Stimulated activated naive CD8-positive, alpha-beta T cell treated with anti-CD3 and anti-CD28 coated beads, Interleukin-15, amount 100 ng/mL, for 72 hours (primary cell): ENCODE measurements at regions not wholly inside any gene's neighbourhood (a gene's known extent, or its start where the extent isn't known, plus 50 kb on each side); places are given as distances from the start of the nearest gene placed in this dataset.

Experiments
- ATAC-seq: fragments of 150-1000 bp; cut with Tn5 transposase; 2 replicates; pipeline ENCODE4 v1.10.0; 2021; ENCODE audit warnings: mild to moderate bottlenecking, moderate library complexity
- DNase-seq, 2 donors: peaks; one replicate each; pipeline ENCODE4 v3.0.0; 2021 to 2022
- H3K27ac Mint-ChIP-seq, 2 donors: one replicate each; pipeline ENCODE4 v1.8.0; 2022; ENCODE audit warnings: mild to moderate bottlenecking in 2 of 2, mixed read lengths in 2 of 2, moderate library complexity in 2 of 2
- H3K27me3 Mint-ChIP-seq: one replicate; pipeline ENCODE4 v1.8.0; 2022; ENCODE audit warnings: mixed read lengths
- H3K4me1 Mint-ChIP-seq: one replicate; pipeline ENCODE4 v1.8.0; 2022; ENCODE audit warnings: mild to moderate bottlenecking, mixed read lengths
- H3K4me3 Mint-ChIP-seq, 2 donors: one replicate each; pipeline ENCODE4 v1.8.0; 2022; ENCODE audit warnings: mild to moderate bottlenecking in 2 of 2, mixed read lengths in 2 of 2, moderate library complexity in 1 of 2
- H3K9me3 Mint-ChIP-seq, 2 donors: one replicate each; pipeline ENCODE4 v1.8.0; 2022; ENCODE audit warnings: mixed read lengths in 2 of 2

DNA sequence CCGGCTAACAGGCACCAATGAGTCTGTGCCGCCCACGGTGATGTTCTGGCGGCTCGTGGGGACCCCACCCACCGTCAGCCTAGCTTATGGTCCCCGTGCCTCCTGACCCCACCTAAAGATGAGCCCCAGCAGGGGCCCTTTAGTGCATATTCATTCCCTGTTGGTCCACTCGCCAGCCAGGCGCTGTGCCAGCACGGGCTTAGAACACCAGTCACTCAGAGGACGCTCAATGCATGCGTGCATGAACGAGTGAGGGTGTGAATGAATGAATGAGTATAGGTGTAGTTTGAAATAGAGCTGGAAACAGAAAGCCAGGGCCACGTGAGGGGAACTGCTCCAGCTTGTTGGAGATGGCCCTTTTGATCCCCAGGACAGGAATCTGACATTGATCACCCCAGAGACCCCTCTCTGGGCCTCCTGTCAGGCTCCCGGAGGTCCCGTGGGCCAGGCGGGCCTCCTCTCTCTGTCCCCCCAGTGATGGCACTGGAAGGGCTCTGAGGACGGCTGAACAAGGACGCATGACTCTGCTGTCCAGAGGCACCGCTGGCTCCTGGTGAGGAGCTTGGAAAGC is 193.9 kb upstream of the C14orf180 start:
- DNase-seq: no peak
- H3K27ac Mint-ChIP-seq: no peak overlapping the region

DNA sequence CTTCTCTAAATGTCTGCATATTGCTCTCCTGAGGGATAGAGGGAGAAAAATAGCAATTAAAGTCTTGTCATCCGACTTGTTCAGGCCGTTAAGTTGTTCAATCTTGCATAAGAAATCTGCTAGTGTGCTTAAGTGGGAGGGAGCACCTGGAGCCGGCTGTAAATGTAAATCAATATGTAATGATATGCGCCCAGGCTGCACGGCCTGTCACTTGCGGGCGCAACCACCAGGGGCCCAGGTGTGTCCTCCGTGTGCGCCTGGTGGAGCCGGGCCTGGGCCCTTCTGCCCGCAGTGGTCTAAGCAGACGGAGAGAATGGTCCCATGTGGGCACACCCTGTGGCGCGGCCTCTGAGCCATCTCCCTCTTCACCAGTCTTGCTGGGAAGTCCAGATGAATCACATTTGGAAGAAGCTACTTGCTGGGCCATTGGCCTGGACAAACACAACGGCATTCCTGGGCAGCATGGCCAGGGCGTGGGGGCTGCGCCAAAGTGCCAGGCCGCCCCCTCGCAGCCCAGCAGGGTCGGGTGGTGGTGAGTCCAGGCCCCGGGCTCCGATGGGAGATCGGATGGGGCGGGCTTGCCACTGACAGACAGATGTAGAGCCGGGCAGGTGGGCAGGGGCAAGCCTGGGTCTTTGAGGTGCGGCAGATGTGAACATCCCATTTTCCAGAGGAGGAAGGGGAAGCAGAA is 193.3 kb upstream of the C14orf180 start:
- peaks cover 35% of the 10 kb centered on the region for H3K4me1 Mint-ChIP-seq
- H3K27ac Mint-ChIP-seq: no peak overlapping the region
- no peak for ATAC-seq
- H3K4me3 Mint-ChIP-seq: no peak overlapping the region
- H3K9me3 Mint-ChIP-seq: peaks cover 5 to 7% of the 10 kb centered on the region in 2 donors
- DNase-seq: no peak
- no peaks in the 10 kb centered on the region for H3K27me3 Mint-ChIP-seq

More for the DNA sequence above, 193.9 kb upstream of the C14orf180 start:
- peaks cover 9 to 13% of the 10 kb centered on the region in 2 donors for H3K9me3 Mint-ChIP-seq
- ATAC-seq: no peak
- H3K4me3 Mint-ChIP-seq: no peak overlapping the region
- no peaks in the 10 kb centered on the region for H3K27me3 Mint-ChIP-seq
- H3K4me1 Mint-ChIP-seq: peaks cover 28% of the 10 kb centered on the region

DNA sequence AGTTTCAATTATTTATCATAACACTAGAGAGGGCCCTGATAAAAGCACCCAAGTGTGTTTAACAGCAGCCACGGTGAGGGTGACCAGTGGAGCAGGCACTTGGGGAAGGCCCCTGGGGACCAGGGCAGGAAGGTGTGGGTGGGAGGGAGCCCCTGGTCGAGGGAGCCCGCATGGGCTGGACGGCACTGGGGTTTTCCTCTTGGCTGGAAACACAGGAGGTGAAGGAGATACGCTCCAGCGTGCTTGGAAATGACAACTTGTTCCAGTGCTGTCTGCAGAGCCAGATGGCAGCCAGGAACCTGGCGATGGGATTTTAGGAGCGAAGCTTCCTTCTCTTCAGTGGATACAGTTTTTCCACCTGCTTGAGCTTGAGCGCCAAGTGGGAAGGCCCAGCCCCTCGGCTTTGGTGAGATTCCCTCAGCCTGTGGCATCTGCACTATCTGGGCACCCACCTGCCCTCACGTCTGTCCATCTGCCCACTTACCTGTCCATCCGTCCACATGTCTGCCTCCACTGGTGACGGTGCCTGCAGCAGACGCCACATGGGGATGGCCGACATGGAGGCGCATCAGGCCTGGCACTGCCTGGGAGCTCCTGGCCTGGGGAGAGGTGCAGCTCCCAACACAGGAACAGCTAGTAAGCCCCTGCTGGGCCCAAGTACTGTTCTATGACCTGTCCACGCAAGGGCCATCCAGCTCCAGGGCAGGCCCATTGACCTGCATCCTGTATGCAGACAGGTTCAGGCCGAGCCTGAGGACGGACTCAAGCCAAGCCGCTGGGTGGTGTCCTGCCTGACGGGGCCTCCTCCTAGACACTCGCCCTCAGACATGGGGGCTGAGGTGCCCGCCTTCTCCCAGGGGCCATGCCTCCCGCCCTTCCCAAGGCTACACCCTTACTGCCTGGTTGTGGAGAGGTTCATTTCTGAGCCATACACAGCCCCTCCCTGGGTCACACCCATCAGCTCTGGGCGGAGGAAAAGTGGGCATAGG is 192.2 kb upstream of the C14orf180 start:
- Mint-ChIP-seq H3K9me3 (no peaks in the 10 kb centered on the region), H3K27ac (peak overlapping the region; percentile 19 to 24), H3K27me3 (no peaks in the 10 kb centered on the region), H3K4me1 (peaks cover 45% of the 10 kb centered on the region), H3K4me3 (no peak overlapping the region)
- no peak for ATAC-seq
- no peak for DNase-seq

DNA sequence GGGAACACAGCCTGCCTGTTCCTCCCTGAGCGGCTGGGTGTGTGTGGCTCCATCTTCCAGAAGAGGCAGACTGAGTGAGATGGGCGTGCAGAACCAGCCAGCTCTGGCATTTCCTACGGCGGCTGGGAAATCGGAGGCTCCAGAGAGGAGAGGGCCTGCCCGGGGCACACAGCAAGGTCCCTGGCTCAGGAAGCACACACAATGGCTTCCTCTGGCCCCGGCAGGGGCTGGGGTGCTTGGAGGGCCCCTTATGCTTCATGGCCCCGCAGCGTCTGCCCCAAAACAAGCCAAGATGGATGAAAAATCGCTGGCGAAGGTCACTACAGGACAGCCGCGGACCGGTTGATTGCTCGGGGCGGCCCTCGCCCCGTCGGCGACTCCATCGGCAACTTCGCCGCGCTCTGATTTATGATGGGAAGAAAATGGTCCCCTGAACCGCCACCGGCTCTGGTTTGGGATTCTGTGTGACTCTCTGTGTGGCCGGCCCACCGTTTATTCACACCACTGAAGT is 191.5 kb upstream of the C14orf180 start:
- ATAC-seq: no peak
- peak overlapping the region; percentile 19 to 24 for H3K27ac Mint-ChIP-seq
- peaks cover 52% of the 10 kb centered on the region for H3K4me1 Mint-ChIP-seq
- no peaks in the 10 kb centered on the region for H3K27me3 Mint-ChIP-seq
- no peaks in the 10 kb centered on the region for H3K9me3 Mint-ChIP-seq
- DNase-seq: no peak
- no peak overlapping the region for H3K4me3 Mint-ChIP-seq

DNA sequence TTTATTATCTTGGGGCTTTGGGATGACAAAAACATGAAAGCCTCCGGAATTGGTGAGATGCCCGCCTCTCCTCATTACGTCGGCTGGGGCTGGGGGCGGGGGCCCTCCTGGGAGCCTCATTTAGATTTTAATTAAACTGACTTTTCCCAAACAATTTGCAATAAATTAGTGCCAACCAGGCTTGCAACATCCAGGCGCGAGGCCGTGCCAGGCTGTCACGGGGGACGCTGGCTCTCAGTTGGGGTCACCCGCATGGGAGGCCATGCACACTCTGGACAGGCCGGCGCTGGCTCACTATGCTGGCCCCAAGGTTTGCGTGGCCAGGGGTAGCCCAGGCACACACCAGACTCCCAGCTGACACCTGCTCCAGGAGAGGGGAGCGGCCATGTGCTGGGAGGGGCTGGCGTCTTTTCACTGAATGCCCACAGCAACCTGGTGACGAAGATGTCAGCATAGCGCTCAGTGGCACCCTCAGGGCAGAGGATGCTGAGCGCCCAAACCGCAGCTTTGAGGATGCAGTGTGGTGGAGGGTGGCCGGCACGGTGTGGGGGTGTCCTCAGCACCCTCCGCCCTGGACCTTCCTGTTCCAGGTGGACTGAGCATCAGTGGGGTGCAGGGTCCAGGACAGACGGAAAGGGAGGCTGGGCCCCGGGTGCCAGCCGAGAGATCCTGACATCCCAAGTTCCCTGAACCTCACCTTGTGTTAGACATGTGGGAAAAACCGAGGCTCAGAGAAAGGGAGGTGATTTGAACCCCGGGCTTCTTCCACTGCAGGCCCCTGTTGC is 190.8 kb upstream of the C14orf180 start:
- no peaks in the 10 kb centered on the region for H3K9me3 Mint-ChIP-seq
- H3K4me3 Mint-ChIP-seq: peak overlapping the region in 1 of 2 donors; percentile 45
- DNase-seq (no peak), ATAC-seq (no peak)
- no peaks in the 10 kb centered on the region for H3K27me3 Mint-ChIP-seq
- peaks cover 59% of the 10 kb centered on the region for H3K4me1 Mint-ChIP-seq
- peak overlapping the region in 1 of 2 donors; percentile 88 for H3K27ac Mint-ChIP-seq

DNA sequence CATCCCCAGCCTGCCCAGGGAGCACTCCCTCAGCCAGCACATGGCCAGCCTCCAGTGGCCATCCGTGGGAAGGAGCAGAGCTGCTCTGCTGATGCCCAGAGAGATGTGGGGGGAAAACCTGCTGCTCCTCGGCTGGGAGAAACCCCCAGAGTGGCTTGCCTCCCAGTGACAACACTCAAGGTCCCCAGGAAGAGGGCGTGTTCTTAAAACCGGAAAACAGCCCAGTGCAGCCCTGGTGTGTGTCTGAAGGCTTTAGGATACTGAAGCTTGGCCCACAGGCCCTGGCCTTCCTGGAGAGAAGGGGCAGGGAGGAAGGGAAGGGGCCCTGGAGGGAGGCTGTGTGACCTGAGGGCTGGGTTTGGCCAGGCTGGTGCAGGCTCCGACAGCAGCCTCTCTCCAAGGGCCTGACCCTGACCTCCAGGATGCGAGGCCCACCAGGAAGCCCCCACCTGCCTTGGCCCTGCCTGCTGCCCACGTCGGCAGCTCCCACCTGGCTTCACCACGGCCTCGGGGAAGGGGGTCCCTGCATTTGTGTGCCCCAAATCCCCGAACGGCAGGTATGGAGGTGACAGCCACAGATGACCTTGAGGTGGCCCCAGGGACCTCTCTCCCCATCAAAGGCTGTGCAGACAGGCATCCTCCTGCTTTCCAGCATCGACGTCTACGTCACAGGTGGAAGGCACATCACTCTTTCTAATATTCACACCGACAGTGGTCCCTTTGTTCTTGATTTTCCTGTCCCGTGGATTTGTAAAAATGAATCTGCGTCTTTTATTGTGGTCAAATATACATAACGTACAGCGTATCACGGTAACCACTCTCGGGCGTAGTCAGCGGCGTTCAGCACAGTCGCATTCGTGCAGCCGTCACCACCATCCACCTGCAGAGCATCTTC is 190.0 kb upstream of the C14orf180 start:
- DNase-seq: peak; percentile 21 to 31
- peak; percentile 46 for ATAC-seq
- Mint-ChIP-seq H3K27me3 (no peaks in the 10 kb centered on the region), H3K4me3 (peak overlapping the region; percentile 44 to 53), H3K27ac (peak overlapping the region; percentile 88 to 89), H3K4me1 (peaks cover 67% of the 10 kb centered on the region), H3K9me3 (no peaks in the 10 kb centered on the region)

DNA sequence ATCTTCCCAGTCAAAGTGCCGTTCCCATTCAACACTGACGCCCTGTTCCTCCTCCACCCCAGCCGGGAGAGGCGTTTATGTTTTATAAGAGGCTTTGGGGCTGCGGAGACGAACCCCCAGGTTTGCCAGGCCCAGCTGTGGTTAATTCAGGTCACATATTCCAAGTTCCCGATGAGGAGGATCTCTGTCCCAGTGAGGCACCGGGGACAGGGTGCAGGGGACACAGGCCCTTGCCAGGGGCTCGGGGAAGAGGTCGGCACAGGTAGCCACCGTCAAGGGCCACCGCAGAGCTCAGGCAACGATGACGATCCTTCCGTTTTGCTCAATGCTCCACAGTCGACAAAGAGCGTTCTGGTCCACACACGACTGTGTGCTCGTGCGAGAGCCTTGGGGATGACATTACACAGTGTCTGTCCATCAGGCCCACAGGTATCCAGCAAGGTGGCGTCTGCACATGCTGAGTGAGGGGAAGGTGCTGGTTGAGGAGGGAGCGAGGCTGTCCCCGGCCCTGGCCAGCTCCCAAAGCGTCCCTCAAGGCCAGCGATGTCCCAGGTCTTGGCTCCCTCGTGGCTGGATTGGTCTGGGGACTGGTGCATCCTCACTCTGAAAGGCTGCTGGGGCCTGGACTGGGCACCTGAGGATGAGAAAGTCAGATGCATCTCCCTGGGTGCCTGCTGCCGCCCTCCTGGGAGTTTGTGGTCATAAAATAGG is 189.2 kb upstream of the C14orf180 start:
- H3K4me1 Mint-ChIP-seq: peaks cover 76% of the 10 kb centered on the region
- no peaks in the 10 kb centered on the region for H3K27me3 Mint-ChIP-seq
- ATAC-seq (no peak), DNase-seq (no peak)
- H3K4me3 Mint-ChIP-seq: peak overlapping the region; percentile 44 to 53
- H3K27ac Mint-ChIP-seq: peak overlapping the region; percentile 84 to 89
- no peaks in the 10 kb centered on the region for H3K9me3 Mint-ChIP-seq

DNA sequence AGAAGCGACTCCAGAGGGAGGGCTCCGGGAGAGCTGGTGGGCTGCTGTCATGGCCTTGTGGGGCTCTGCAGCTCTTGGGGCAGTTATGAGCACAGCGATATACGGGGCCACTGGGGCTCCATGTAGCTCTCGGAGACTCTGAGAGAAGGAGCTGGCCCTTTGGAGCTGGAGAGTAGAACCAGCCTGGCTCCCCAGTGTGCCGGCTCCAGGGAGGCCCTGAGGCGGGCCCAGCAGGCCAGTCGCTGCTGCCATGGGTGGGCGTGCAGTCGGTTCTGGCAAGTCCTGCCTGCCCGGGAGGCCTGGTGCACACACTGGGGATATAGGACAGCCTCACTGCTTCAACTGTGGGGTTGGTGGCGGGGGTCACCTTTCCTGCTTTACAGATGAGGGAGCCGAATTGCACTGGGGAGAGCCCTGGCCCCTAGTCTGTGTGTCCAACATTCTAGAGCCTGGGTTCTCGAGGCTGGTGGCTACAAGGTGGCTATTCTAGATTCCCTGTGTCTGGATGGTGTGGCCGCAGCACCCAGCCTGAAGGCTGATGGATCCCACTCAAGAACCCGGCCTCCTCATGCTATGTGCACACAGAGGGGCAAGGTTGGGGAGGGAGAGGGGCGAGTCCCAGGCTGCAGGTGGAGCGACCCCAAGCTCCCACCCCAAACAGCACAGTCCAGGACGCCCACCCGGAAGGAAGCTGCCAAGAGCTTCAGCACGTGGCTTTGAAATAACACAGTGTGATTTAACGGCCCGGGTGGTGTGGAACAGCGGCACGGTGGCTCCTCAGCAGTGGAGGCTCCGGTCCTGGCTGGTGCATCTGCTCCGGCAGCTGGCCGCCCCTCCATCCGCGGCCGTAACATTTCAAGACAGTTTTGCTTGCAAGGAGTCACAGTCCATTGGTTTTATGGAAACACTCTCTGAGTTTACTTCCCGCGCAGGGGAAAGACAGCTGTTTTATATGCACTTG is 188.3 kb upstream of the C14orf180 start:
- no peaks in the 10 kb centered on the region for H3K9me3 Mint-ChIP-seq
- H3K4me1 Mint-ChIP-seq: peaks cover 84% of the 10 kb centered on the region
- H3K27ac Mint-ChIP-seq: peak overlapping the region in 1 of 2 donors; percentile 87
- H3K4me3 Mint-ChIP-seq: peak overlapping the region in 1 of 2 donors; percentile 50
- no peak for DNase-seq
- H3K27me3 Mint-ChIP-seq: no peaks in the 10 kb centered on the region
- no peak for ATAC-seq

DNA sequence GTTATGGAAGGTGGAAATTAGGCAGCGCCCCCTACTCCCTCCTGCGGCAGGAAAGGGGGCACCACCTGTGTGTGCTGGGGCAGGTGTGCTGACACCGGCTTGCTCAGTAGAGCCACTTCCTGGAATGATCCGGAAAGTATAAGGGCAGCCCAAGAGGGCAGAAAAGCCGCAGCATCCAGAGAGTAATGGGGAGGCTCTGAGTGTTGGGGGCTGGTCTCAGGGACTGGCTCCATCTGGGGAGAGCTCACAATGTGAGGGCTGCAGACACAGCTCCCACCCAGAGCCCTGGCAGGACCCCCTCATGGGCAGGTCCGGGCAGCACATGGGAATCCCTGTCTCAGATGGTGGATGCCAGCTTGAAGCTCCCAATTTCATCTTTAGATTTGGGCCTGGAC is 187.6 kb upstream of the C14orf180 start:
- no peaks in the 10 kb centered on the region for H3K27me3 Mint-ChIP-seq
- no peak for DNase-seq
- peaks cover 0 to 3% of the 10 kb centered on the region in 2 donors for H3K9me3 Mint-ChIP-seq
- no peak for ATAC-seq
- peak overlapping the region; percentile 37 to 50 for H3K4me3 Mint-ChIP-seq
- peaks cover 88% of the 10 kb centered on the region for H3K4me1 Mint-ChIP-seq
- H3K27ac Mint-ChIP-seq: peak overlapping the region; percentile 46 to 87

DNA sequence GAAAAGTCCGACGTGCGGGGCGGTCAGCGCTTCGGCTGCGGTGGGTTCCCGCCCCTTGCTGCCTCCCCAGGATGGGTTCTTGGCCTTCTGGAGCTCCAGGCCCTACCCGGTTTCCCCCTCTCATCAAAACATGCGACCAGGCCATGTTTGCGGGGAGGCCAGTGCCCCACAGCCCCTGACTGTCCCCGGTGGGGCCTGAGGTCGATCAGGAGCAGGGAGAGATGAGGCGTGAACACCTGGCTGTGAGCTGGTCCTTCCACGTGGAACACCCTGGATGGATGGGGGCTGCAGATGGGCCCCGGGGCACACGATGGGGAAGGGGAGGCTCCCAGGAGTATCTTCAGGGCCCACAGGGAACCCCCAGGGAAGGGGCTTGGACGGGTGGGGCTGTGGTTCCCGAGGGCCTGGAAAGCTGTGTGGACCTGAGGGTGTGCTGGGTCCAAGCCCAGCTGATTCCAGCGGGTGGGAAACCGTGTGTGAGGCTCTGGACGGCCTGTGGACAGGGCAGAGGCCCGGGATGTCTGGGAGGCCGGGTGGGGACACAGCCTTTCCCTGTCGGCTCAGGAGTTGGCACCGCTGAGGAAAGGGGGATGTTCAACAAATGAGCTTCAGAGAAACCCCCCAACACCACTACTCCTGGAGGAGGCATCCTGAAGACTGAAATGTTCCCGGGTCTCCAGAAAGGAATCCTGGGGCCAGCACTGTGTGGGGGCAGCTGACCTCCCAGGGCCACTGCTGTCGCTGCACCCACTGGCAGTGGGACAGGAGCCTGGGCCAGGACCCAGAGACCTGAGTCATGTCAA is 187.0 kb upstream of the C14orf180 start:
- DNase-seq (no peak), ATAC-seq (no peak)
- Mint-ChIP-seq H3K27me3 (no peaks in the 10 kb centered on the region), H3K4me1 (peaks cover 87% of the 10 kb centered on the region), H3K4me3 (peak overlapping the region in 1 of 2 donors; percentile 54), H3K9me3 (peaks cover 3 to 9% of the 10 kb centered on the region in 2 donors), H3K27ac (peak overlapping the region in 1 of 2 donors; percentile 87)

DNA sequence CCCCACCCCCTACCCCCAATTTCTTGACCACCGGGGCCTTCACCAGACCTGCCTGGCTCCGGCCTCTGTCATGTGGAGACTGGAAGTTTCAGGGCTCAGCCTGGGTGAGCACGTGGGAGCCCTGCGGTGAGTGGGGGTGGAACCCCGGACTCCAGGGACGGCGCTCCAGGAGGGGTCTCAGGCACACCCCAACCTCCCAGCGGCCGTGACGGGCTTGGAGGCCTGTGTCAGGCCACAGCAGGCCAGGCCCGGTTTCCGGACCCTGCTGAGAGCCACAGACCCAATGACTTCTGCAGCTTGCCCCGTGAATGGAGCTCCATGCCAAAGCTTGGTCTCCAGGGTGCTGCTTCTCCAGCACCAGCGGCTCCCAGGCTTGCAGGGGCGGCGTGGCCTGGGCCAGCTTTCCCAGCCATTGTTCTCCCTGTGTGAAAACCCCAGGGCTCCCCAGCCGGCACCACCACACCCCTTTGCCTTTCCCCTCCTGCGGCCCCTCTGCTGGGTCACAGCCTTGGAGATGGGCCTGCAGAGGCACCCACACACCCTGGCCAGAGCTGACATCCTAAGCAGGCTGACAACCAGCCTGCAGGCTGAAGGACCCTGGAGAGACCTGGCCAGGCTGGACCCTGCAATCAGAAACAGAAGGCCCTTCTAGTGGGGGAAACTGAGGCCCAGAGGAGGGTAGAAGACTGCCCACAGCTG is 186.2 kb upstream of the C14orf180 start:
- H3K27me3 Mint-ChIP-seq: no peaks in the 10 kb centered on the region
- peaks cover 7 to 16% of the 10 kb centered on the region in 2 donors for H3K9me3 Mint-ChIP-seq
- DNase-seq (no peak), ATAC-seq (peak; percentile 2)
- peak overlapping the region; percentile 49 to 60 for H3K4me3 Mint-ChIP-seq
- peak overlapping the region; percentile 80 to 97 for H3K27ac Mint-ChIP-seq
- H3K4me1 Mint-ChIP-seq: peaks cover 80% of the 10 kb centered on the region
